Gastrocnemius medialis (tissue), 4 donors: ENCODE measurements at regions not wholly inside any gene's neighbourhood (a gene's known extent, or its start where the extent isn't known, plus 50 kb on each side); places are given as distances from the start of the nearest gene placed in this dataset.

ENCODE experiments used
- ATAC-seq, 2 donors: fragments of 150-250 bp; one replicate each; pipeline ENCODE4 v1.9.1; 2016
- DNase-seq, 2 donors: peaks; one replicate each; pipeline ENCODE4 v3.0.0-alpha.2; 2019
- H3K27ac ChIP-seq, 4 donors: fragments of 200-600 bp; sonication (generic); 1 replicate in 1 of 4; 2 replicates in 3 of 4; pipeline ENCODE4 v1.5.1; 2016 to 2018; ENCODE audit warnings: mild to moderate bottlenecking in 2 of 4, moderate library complexity in 1 of 4
- H3K27me3 ChIP-seq, 3 donors: fragments of 200-600 bp; sonication (generic) in 2 of 3; 1 replicate in 1 of 3; 2 replicates in 2 of 3; pipeline versions ENCODE4 v1.5.1 to v1.6.0; 2016 to 2019; ENCODE audit warnings: mild to moderate bottlenecking in 1 of 3, moderate library complexity in 1 of 3
- H3K36me3 ChIP-seq, 2 donors: fragments of 200-600 bp; sonication (generic) in 1 of 2; one replicate each; pipeline ENCODE4 v1.5.1; 2017 to 2018
- H3K4me1 ChIP-seq, 2 donors: fragments of 200-600 bp; sonication (generic) in 1 of 2; one replicate each; pipeline ENCODE4 v1.5.1; 2016 to 2017; ENCODE audit warnings: mild to moderate bottlenecking in 2 of 2
- H3K4me3 ChIP-seq, 4 donors: fragments of 200-600 bp; sonication (generic) in 3 of 4; 1 replicate in 1 of 4; 2 replicates in 3 of 4; pipeline ENCODE4 v1.5.1; 2016 to 2019; ENCODE audit warnings: mild to moderate bottlenecking in 2 of 4
- H3K9me3 ChIP-seq, 3 donors: fragments of 200-600 bp; sonication (generic) in 2 of 3; 1 replicate in 1 of 3; 2 replicates in 2 of 3; pipeline ENCODE4 v1.5.1; 2016 to 2019
- CTCF ChIP-seq, 5 experiments: fragments of 450-650 bp in 3 of 5; fragments of 200-600 bp in 2 of 5; sonication (generic) in 2 of 5; IDR thresholded peaks in 4 of 5; conservative IDR thresholded peaks in 1 of 5; 1 replicate in 4 of 5; 2 replicates in 1 of 5; pipeline ENCODE4 v1.5.1; 2016 to 2019; ENCODE audit warnings: antibody characterized with exemption in 5 of 5, mild to moderate bottlenecking in 3 of 5, moderate library complexity in 3 of 5
- POLR2A ChIP-seq, 2 donors: fragments of 450-650 bp; IDR thresholded peaks; one replicate each; pipeline ENCODE4 v1.6.1; 2017; ENCODE audit warnings: antibody characterized with exemption in 2 of 2, mild to moderate bottlenecking in 2 of 2, moderate library complexity in 2 of 2
- in situ Hi-C, 4 donors: fragments of 200-750 bp; cut with MboI; loops; one replicate each; pipeline versions ENCODE4 v1.15.0 to v1.8.0; 2017; ENCODE audit warnings: low sequenced_read_pairs in 4 of 4
- intact Hi-C: fragments of 100-400 bp; cut with DNase I; formaldehyde crosslinking; loops from one replicate; pipeline ENCODE4 v1.15.1; 2023; ENCODE audit warnings: low total_unique reads

GRCh38 chr3:19002606-19003005 lies 145.7 kb upstream of the KCNH8 start:
- H3K9me3 ChIP-seq = no peaks in the 10 kb centered on the region
- H3K36me3 ChIP-seq = no peaks in the 10 kb centered on the region
- H3K27ac ChIP-seq = no peak overlapping the region
- intact Hi-C loops = no loop called here
- ATAC-seq = no peak
- H3K4me1 ChIP-seq = no peaks in the 10 kb centered on the region
- DNase-seq = no peak
- H3K4me3 ChIP-seq = no peak overlapping the region
- in situ Hi-C loops = no loop called here
- no peaks in the 10 kb centered on the region for H3K27me3 ChIP-seq
- TF ChIP-seq CTCF (IDR thresholded peaks at IDR 0.05 in 4 of 5, conservative IDR thresholded peaks at IDR 0.05 in 1 of 5) (no peak), POLR2A (IDR thresholded peaks at IDR 0.05) (no peak)

- TF ChIP-seq POLR2A (IDR thresholded peaks at IDR 0.05) (no peak), CTCF (IDR thresholded peaks at IDR 0.05 in 4 of 5, conservative IDR thresholded peaks at IDR 0.05 in 1 of 5) (no peak)
- Histone ChIP-seq H3K36me3 (no peaks in the 10 kb centered on the region), H3K27me3 (no peaks in the 10 kb centered on the region), H3K27ac (no peak overlapping the region), H3K4me3 (no peak overlapping the region), H3K4me1 (no peaks in the 10 kb centered on the region), H3K9me3 (no peaks in the 10 kb centered on the region)
- in situ Hi-C loops = no loop called here
- intact Hi-C loops = no loop called here
- ATAC-seq = no peak
- no peak for DNase-seq
Observed at GRCh38 chr3:18998069-18998468, 150.2 kb upstream of the KCNH8 start.

- Histone ChIP-seq H3K27ac (no peak overlapping the region), H3K4me1 (no peaks in the 10 kb centered on the region), H3K9me3 (no peaks in the 10 kb centered on the region), H3K36me3 (no peaks in the 10 kb centered on the region), H3K4me3 (no peak overlapping the region), H3K27me3 (no peaks in the 10 kb centered on the region)
- ATAC-seq = no peak
- in situ Hi-C loops (no loop called here), intact Hi-C loops (no loop called here)
- no peak for TF ChIP-seq CTCF (IDR thresholded peaks at IDR 0.05 in 4 of 5, conservative IDR thresholded peaks at IDR 0.05 in 1 of 5)
- no peak for TF ChIP-seq POLR2A (IDR thresholded peaks at IDR 0.05)
- no peak for DNase-seq
Observed at GRCh38 chr3:18992709-18993108, 155.6 kb upstream of the KCNH8 start.

GRCh38 chr3:18989237-18989795 lies 159.0 kb upstream of the KCNH8 start:
- TF ChIP-seq POLR2A (IDR thresholded peaks at IDR 0.05) (no peak), CTCF (IDR thresholded peaks at IDR 0.05 in 4 of 5, conservative IDR thresholded peaks at IDR 0.05 in 1 of 5) (no peak)
- Histone ChIP-seq H3K4me3 (no peak overlapping the region), H3K9me3 (no peaks in the 10 kb centered on the region), H3K36me3 (no peaks in the 10 kb centered on the region), H3K27ac (no peak overlapping the region), H3K4me1 (no peaks in the 10 kb centered on the region), H3K27me3 (no peaks in the 10 kb centered on the region)
- in situ Hi-C loops (no loop called here), intact Hi-C loops (no loop called here)
- ATAC-seq (no peak), DNase-seq (no peak)

GRCh38 chr3:18988614-18989229 lies 159.6 kb upstream of the KCNH8 start:
- H3K4me1 ChIP-seq = no peaks in the 10 kb centered on the region
- no peak overlapping the region for H3K27ac ChIP-seq
- ATAC-seq (no peak), DNase-seq (no peak)
- no peaks in the 10 kb centered on the region for H3K36me3 ChIP-seq
- TF ChIP-seq CTCF (IDR thresholded peaks at IDR 0.05 in 4 of 5, conservative IDR thresholded peaks at IDR 0.05 in 1 of 5) (no peak), POLR2A (IDR thresholded peaks at IDR 0.05) (no peak)
- intact Hi-C loops = no loop called here
- no peaks in the 10 kb centered on the region for H3K27me3 ChIP-seq
- H3K9me3 ChIP-seq = no peaks in the 10 kb centered on the region
- in situ Hi-C loops = no loop called here
- no peak overlapping the region for H3K4me3 ChIP-seq
